ENCODE measurements at regions not wholly inside any gene's neighbourhood (a gene's known extent, or its start where the extent isn't known, plus 50 kb on each side); places are given as distances from the start of the nearest gene placed in this dataset.
"Not testable (repeated sequence)": the region's sequence is repeated elsewhere in the genome, so short reads cannot be mapped to it uniquely, and the experiment has no call there.

- no peak for DNase-seq
Measured at GRCh38 chr2:226115102-226115831, 684.4 kb downstream of the IRS1 start.

DNA sequence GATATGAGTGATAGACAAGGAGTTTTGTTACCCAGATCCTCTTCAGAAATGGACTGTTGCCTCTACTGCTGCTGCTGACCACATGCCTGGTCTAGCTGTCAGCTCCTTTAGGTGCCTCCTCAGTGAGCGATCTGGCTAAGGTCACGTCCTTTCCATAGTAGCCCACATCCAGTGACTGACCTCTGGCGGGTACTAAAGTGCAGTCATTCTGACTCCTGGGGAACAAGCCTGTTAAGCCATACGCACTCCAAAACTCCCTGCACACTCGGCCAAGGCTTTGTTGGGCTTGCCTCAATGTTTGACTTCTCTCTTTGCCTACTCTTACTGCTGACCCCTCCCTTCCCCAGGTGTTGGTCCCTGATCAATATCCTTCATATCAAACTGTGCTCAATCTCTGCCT, 685.2 kb downstream of the IRS1 start:
- DNase-seq = no peak

DNA sequence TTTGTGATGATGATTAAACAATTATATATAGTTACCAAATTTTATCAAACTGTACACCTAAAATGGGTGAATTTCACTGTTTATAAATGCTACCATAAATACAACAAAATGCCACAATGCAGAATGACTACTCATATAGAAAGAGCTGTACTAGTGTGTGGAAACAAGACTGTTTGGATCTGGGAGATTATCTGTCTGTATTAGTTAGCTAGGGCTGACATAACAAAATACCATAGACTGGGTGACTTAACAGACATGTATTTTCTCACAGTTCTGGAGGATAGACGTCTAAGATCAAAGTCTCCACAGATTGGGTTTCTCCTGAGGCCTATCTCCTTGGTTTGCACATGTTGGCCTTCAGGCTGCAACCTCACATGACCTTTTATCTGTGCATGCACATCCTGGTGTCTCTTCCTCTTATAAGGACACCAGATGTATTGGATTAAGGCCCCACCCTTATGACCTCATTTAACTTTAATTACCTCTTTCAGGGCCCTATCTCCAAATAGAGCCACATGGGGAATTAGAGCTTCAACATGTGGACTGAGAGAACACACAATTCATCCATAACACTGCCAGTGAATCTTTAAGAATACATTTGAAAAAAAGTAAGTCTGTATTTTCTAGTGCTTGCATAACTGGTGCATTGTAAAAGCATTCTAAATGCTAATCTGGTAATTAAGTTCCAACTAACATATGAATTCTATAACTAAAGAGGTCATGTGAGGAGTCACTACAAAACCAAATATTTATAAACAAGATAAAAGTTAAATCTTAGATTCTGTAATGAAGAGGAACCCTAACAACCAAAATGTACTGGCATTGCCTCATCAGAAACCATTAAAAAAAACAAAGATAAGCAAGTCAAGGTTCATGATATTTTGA, 699.6 kb downstream of the NYAP2 start:
- no peak for DNase-seq

- DNase-seq = no peak
Measured at GRCh38 chr2:226095058-226095457, 695.5 kb downstream of the NYAP2 start.

DNA sequence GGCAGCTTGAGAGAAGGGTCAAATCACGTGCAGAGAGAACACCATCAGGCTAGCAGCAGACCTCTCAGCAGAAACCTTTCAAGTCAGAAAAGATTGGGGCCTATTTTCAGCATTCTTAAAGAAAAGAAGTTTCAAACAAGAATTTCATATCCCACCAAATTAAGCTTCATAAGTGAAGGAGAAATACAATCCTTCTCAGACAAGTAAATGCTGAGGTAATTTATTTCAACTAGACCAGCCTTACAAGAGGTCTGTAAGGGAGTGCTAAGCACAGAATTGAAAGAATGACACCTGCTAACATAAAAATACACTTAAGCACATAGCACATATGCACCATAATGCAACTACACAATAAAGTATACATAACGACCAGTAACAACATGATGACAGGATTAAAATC, 693.9 kb downstream of the NYAP2 start:
- DNase-seq = no peak

GRCh38 chr2:226088366-226088674, 688.8 kb downstream of the NYAP2 start:
- DNase-seq = no peak

DNA sequence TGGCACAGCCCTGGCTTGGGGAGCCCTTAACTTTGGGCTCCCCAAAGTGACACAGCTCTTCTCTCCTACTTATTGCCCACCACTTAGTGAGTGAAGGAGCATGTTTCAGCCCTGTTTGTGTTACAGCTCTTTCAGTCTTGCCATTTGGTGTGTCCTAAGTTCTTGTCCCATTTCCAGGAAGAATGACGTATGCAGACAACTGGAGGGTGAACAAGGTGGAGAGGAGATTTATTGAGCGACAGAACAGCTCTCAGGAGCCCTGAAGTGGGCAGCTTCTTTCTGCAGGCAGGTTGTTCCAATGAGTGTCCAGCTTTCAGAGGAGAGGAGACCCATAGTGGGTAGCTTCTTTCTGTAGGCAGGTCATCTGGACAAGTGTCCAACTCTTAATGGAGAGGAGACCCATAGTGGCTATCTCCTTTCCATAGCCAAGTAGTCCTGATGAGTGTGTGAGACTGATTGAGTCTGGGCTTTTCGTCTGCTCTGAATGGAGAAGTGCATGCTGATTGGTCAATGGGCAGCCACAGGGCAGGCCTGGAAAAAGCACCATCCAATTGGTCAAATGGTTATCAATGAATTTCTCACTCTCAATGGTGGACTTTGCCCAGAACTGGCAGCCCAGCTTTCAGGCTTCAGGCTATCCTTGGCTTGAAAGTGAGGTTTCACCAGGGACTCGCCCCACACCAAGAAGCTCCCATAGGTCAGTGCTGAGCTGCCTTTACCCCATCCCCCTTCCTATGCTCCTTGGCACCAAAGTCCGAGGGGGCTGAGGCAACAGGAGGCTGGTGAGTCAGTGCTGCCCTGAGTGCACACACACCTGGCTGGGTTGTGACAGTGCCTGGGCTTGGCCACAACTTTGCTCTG, 688.2 kb downstream of the NYAP2 start:
- DNase-seq = no peak

GRCh38 chr2:226087051-226087450, 687.5 kb downstream of the NYAP2 start:
- DNase-seq = no peak

- DNase-seq = no peak
Measured at GRCh38 chr2:226086190-226086589, 686.7 kb downstream of the NYAP2 start.

- not testable (repeated sequence) for DNase-seq
Measured at GRCh38 chr2:226085425-226085824, 685.9 kb downstream of the NYAP2 start.

GRCh38 chr2:226080334-226080733, 680.8 kb downstream of the NYAP2 start:
- DNase-seq = no peak

DNA sequence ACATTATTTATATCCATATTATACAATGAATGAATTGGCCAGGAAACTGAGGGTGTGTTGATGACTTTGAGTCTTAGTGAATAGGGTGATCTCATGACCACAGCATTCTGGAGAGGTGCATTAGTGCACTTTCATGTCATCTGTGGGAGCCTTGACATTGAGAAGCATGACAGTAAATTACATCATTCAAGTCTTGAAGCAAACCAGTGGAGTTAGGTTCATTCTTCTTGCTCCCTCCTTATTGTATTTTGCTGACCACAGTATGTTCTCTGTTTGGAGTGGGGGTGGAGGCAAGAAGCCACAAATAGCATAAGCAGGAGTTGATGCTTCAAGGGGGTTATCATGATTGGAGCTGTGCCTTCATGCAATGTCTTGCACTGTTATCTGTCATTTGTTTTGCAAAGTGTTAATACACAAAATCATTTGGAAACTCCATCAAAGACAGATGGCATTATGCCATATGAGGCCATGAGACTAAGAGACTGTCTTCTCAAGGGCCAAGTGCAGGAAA, 680.2 kb downstream of the NYAP2 start:
- no peak for DNase-seq

DNA sequence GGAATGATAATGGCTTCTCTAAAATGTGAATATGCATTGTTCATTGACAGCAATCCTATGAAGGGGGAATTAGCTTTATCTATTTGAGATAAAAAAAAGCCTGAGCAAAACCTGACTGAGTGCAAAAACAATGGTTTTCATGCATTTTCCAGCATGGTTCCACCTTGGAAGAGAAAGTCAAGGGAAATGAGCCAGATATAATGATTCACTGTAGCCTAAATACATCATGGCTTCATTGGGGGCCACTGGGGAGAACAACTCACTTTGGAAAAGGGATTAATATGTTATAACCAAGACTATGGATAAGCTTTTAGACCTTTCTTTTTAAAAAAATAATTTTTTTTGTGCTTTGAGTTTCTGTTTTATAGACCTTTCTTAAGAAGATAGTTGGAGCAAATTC, 679.7 kb downstream of the NYAP2 start:
- no peak for DNase-seq

DNA sequence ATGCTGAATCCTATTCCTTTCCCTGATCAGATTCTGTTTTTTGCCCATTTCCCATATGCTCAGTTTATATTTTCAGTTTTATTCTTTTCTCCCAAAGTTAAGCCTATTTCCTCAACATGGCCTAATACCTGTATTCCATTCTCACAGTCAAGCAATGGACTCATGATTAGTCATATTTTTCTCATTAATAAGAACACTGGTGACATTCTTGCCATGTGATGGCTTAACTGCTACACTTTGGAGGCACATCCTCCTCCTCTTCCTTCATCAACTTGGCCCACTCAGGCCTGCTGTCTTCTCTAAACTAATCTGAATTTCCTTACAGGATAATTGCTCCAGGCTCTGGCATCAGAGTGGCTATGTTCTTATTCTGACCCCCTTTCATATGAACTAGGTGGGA, 679.2 kb downstream of the NYAP2 start:
- DNase-seq = no peak

DNA sequence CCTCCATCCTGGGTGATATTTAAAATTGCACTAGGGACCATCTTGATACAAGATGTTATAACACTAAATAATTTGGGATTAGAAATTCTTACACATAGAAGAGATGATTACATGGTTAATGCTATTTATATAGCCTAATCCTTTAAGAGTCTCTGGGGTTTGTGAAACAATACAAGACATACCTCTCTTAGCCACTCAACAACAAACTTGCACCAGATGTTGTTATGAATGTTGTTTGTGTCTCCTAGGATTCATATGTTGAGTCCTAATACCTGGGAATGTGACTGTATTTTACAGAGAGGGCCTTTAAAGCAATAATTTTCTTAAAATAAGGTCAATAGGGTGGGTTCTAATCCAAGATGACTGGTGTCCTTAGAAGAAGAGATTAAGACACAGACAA, 678.3 kb downstream of the NYAP2 start:
- DNase-seq = no peak

DNA sequence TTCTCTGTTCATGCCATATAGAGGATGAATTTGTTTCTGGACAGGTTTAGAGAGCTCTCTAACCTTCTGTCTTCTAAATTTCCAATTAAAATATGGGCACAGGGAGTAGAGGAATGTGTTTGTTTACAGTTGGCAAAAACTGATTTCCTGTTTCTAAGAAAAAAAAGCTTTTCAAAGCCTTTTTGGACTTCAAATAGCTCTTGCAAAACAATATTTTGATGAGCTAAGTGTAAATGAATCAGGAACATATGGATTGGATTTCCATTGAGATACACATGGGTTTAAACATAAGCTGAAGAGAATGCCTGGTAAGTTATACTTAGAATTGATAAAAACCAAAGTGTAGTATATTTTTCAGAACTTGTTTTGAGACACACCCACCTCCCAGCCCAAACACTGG, 677.5 kb downstream of the NYAP2 start:
- no peak for DNase-seq

- no peak for DNase-seq
Measured at GRCh38 chr2:226076529-226076928, 677.0 kb downstream of the NYAP2 start.

DNA sequence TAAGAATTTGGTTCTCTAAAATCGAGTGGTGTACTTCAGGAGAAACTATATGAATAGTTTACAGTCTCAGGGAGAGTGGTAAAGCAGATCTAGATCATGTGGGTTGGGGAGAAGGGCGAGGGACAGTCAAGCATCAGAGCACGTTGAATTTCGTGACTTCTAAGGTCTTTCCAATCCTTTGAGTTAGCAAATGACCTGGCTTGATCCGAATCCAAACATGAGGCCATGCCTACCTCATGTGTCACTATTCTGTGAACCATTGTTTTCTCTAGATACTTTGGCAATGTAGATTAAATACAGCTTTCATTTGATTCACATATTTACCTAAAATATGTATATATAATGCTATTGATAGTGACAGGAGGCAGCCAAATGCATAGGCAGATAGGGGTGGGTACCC, 674.9 kb downstream of the NYAP2 start:
- no peak for DNase-seq

GRCh38 chr2:226073496-226074160, 674.1 kb downstream of the NYAP2 start:
- DNase-seq = no peak

DNA sequence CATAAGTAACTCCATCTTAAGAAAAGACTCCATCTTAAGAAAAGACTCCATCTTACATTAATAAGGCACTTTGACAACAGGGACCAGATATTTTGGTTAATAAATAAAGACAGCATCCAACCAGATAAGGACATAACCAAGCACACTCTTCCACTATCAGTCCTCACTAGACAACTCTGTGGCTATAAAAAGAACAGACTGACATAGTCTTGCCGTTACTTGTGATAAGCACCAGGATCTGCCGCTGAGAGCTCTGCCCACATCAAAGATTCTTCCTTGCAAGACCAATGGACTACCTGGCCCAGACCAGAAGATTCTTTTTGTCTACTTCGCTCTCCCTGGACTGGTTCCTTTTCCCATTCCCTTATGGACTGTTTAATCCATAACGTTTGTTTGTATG, 667.4 kb downstream of the NYAP2 start:
- DNase-seq = no peak

DNA sequence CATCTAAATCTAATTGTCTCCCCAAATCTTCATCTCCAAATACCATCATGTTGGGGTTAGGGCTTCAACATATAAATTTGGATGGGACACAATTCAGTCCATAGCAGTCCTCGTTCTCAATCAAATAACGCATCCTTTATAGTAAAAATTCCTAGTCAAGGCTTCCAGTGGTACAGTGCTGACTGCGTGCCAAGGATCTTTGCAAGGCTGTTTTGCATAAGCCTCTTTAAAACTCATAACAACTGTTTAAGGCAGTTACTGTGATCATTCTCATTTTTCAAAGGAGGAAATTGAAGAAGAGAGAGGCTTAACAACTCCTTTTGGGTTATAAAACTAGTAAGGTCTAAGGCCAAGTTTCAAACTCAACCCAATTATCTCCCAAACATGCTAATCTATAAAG, 666.9 kb downstream of the NYAP2 start:
- DNase-seq = no peak

DNA sequence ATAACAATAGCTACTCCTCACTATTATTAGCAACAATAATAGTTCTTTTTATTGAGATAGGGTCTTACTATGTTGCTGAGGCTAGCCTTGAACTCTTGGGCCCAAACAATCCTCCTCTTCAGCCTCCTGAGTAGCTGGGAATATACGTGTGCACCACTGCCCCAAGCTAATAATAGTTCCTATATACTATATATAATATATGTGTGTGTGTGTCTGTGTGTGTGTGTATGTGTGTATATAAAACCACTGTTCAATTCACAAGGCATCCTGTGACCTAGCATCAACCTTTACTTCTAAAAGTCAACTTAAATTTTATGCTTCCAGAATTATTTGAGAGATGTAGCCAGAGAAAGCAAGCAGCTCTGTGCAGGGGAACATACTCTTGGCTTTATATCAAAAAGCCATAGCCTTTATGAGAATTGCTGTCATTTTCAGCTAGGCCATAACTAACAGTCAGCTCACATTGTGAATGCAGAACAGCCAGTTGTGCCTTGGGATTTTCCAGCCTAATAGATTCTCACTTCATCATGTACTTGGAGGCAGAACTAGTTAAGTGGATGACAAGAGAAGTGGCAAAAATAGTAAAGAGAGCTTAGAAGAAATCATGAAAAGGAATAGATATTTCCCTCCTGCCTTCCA, 665.5 kb downstream of the NYAP2 start:
- DNase-seq = no peak
